Suprapubic skin (tissue), 4 donors: ENCODE measurements at regions not wholly inside any gene's neighbourhood (a gene's known extent, or its start where the extent isn't known, plus 50 kb on each side); places are given as distances from the start of the nearest gene placed in this dataset.

Source experiments
- CTCF ChIP-seq, 2 donors: fragments of 200-600 bp in 1 of 2; fragments of 450-650 bp in 1 of 2; sonication (generic) in 1 of 2; IDR thresholded peaks; one replicate each; pipeline ENCODE4 v1.5.1; 2016 to 2019; ENCODE audit warnings: antibody characterized with exemption in 2 of 2, mild to moderate bottlenecking in 1 of 2, moderate library complexity in 1 of 2
- EP300 ChIP-seq: sonication (generic); formaldehyde crosslinking; IDR thresholded peaks from one replicate; pipeline ENCODE4 v1.6.1; 2017; ENCODE audit warnings: antibody characterized with exemption
- POLR2A ChIP-seq, 2 donors: fragments of 450-650 bp; IDR thresholded peaks; one replicate each; pipeline ENCODE4 v1.6.1; 2017; ENCODE audit warnings: antibody characterized with exemption in 2 of 2, mild to moderate bottlenecking in 2 of 2, moderate library complexity in 2 of 2
- POLR2AphosphoS5 ChIP-seq, 3 donors: sonication (generic); formaldehyde crosslinking; IDR thresholded peaks; one replicate each; pipeline ENCODE4 v1.6.1; 2017; ENCODE audit warnings: antibody characterized with exemption in 3 of 3

- no peak for TF ChIP-seq CTCF (IDR thresholded peaks at IDR 0.05)
- no peak for TF ChIP-seq EP300
- TF ChIP-seq POLR2AphosphoS5 (IDR thresholded peaks at IDR 0.05) = no peak
- TF ChIP-seq POLR2A (IDR thresholded peaks at IDR 0.05) = no peak
Measured at GRCh38 chrX:22351966-22352365, 79.3 kb downstream of the CBLL2 start.
